GM21576 (cell line): ENCODE measurements at regions not wholly inside any gene's neighbourhood (a gene's known extent, or its start where the extent isn't known, plus 50 kb on each side); places are given as distances from the start of the nearest gene placed in this dataset.

ENCODE experiments used
- ATAC-seq: cut with Tn5 transposase; IDR thresholded peaks from one replicate; pipeline ENCODE4 v1.9.1; 2021; ENCODE audit warnings: mild to moderate bottlenecking, moderate library complexity; ENCODE audit not compliant: unreplicated experiment

- no peak for ATAC-seq
Observed at GRCh38 chr15:31261266-31262142, 65.1 kb upstream of the KLF13 start.

- no peak for ATAC-seq
Observed at GRCh38 chr15:31262143-31262530, 64.5 kb upstream of the KLF13 start.

DNA sequence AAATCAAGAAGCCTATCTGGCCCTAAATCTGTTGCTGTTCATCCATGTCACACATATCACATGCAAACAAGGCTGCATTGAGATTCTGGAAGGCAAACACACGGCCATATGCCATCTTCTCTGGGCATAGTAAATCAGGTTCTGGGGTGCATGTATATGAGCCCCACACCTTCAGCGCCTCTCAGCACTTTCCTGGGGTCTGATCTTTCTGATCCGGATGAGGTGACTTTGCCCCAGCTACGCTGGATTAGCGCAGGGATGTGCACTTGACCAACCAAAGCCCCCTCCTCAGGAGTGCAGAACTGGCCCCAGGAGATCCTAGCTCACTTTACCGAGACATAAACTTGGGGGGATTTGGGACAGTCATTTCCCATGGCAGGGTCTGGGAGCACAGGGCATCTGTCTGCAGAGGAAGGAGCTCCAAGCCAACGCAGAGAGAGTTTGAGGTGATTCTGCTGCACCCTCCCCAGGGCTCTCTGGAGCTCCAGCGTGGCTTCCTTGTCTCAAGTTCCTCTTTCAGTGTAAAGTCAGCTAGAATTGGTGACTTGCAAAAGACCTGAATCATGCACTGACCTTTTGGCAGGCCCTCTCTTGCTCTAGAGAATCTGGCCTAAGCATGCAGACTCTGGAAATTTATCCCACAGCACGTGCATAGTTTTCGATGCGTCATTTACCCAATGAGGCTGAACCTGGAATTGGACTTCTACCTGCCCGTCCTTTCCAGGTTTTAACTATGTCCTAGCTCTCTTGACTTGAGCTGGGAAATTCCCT is 63.5 kb upstream of the KLF13 start:
- ATAC-seq = no peak

GRCh38 chr15:31263751-31264558 is 62.7 kb upstream of the KLF13 start:
- peak; percentile 21 for ATAC-seq

DNA sequence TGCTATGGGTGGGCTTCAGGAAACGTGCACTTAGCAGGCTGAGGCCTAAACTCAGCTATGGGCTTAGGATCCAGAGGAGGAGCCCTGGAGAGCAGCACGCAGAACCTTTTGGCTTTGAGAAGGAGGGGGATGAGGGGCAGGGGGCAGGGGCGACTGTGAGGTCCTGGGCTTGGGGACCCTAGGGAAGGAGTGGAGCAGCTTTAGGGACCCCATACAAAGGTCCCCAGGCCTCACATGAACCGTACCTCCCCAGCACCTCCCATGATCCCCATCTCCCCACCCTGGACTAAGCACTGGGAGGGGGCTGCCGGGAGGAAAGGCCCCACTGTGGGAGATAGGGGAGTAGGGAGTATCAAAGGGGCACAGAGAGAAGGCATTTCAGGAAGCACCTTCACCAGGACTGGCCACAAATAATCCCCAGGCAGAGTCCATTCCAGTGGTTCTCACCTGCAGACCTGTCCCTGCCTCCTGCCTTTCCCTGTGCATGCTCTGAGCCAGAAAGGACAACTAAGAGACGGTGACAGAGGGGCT is 62.0 kb upstream of the KLF13 start:
- ATAC-seq = no peak

GRCh38 chr15:31265090-31265870 is 61.4 kb upstream of the KLF13 start:
- ATAC-seq = no peak

DNA sequence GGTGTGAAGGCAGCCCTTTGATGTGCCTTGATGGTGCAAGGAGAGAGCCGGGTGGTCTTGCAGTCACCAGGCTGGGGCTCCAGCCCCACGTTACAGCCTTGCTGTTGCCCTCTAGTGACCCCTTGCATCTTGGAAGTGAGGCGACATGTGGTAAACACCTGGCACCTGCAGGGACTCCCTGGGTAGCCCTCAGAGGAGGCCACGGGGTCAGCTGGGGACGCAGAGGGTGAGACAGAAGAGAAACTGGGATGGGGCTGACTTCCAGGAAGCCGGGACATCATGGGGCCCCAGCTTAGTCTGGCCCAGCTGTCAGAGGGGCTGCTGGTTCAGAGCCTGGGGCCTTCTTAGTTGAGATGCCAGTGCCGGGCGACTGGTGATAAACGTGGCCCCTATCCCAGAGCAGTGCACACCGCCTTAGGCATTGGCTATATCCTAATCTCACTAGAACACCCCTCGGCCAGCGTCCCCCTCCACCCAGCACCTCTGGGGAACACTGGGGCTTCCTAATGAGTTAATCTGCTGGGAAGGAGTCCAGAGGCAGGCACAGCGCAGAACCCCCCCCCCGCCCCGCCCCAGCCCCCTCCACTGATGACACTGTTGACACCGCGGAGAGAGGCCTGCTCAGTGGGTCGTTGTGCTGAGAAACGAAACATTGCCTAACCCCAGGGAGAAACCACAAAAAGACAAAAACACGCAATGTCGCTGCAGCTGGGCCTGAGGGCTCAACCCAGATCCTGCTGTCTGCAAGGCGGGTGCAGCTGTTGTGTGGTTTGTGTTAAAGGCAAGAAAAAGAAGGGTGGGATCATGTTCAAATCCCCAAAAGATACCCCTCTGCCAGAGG is 60.5 kb upstream of the KLF13 start:
- peak; percentile 57 for ATAC-seq

- ATAC-seq = peak; percentile 8
Observed at GRCh38 chr15:31266712-31267111, 59.9 kb upstream of the KLF13 start.

- no peak for ATAC-seq
Observed at GRCh38 chr15:31267161-31268107, 59.2 kb upstream of the KLF13 start.

DNA sequence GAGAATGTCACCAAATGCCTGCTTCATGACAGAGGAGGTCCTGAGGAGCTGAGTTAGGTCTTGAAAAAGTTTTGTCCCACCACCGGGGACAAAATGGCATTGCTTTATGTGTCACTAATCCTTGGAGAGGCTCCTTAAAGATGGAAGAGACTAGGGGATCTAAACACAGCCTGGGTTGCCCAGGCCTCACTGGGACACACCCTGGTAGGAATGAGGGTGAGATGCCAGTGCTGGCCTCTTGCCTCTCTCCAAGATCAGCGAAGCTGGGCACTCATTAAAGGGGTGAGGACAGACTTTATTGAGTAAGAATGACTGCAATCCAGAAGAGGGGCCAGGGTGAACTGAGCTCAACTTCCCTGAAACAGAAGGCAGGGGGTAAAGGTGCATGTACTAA is 58.5 kb upstream of the KLF13 start:
- no peak for ATAC-seq

DNA sequence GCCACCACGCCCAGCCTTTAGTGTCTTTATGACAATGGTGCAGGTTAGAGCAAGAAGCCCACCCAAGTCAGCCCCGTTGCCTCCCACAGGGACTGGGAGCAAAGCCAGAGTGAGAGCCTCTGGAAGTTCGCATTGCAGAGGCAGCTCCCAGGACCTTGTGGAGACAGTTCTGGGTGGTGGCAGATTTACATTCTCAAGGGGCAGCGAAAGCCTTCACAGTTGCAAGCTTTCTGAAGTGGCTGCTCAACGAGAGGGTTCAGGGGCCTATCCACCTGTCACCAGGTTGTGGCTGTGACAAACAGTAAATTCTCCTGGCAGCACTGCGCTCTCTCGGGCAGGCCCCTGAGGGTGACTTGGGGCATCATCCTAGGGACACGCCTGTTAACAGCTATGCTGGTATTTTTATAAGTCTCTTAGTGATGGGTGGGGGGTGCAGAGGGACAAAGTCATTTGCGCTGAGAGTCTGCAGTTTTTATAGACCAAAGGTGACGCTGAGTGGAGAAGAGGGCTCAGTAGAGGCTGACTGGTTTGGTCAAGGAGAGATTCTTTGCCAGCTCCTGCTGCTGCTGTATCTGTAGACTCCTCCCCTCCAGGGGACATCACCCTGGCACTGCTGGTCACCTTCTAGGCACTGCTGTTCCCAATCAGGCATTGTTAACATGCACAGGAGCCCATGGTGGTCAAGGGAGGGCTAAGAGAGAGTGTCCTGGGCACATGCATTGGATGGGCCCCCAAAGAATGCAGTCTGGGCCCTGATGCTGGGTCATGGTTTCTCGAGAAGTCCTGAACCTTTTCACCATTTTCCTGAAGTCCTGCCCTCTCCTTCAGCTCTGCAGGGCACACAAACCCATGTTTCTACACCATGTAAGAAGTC is 57.5 kb upstream of the KLF13 start:
- ATAC-seq = no peak

- no peak for ATAC-seq
Observed at GRCh38 chr15:31269816-31270575, 56.6 kb upstream of the KLF13 start.

DNA sequence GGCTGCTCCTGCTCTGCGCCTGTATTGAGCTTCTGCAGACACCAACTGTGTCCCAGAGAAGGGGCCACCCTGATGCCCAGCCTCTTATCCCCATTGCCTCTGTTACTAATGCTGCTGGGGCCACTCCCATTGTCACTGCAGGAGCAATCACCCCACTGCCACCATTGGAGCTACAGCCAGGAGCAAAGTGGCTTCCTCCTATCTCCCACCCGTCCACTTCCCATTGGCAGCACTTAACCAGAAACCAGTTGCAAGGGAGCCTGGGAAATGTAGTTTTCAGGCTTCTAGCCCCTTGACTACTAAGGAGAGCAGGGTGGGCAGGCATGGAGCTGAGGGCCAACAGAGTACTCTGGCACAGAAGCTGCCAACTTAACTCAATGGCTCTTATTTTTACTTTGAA is 55.9 kb upstream of the KLF13 start:
- no peak for ATAC-seq

- no peak for ATAC-seq
Observed at GRCh38 chr15:31271224-31271635, 55.4 kb upstream of the KLF13 start.

- ATAC-seq = no peak
Observed at GRCh38 chr15:31271711-31272557, 54.7 kb upstream of the KLF13 start.
